T47D (cell line): ENCODE measurements at regions not wholly inside any gene's neighbourhood (a gene's known extent, or its start where the extent isn't known, plus 50 kb on each side); places are given as distances from the start of the nearest gene placed in this dataset.
A peak's percentile ranks its signal among the peaks of the same experiment; 100 is the strongest.

ENCODE experiments used
- DNase-seq, 2 experiments: peaks; one replicate each; pipeline versions ENCODE4 v3.0.0 to v3.0.0-alpha.2; 2011 to 2012; ENCODE audit warnings: low read depth in 1 of 2, low spot score in 1 of 2
- JUND ChIP-seq: IDR thresholded peaks from 2 replicates; pipeline ENCODE4 v1.6.1; 2012; ENCODE audit warnings: low read depth
- in situ Hi-C: cut with HindIII; loops from 2 replicates; pipeline ENCODE4 v1.10.0; 2016; ENCODE audit warnings: low sequenced_read_pairs, low pct_unique_long_range_greater_than_20kb

GRCh38 chr3:43166406-43166805, 60.5 kb upstream of the POMGNT2 start:
- in situ Hi-C loops, result no loop called here
- no peak for DNase-seq
- no peak for TF ChIP-seq JUND

- in situ Hi-C loops, result no loop called here
- TF ChIP-seq JUND, result no peak
- no peak for DNase-seq
Observed at GRCh38 chr3:43165786-43166185, 59.9 kb upstream of the POMGNT2 start.

- no peak for DNase-seq
- no peak for TF ChIP-seq JUND
- in situ Hi-C loops, result no loop called here
Observed at GRCh38 chr3:43163895-43164493, 58.1 kb upstream of the POMGNT2 start.

GRCh38 chr3:43162230-43163084, 56.6 kb upstream of the POMGNT2 start:
- no peak for TF ChIP-seq JUND
- DNase-seq, result peak; percentile 26 to 69
- in situ Hi-C loops, result no loop called here

- in situ Hi-C loops, result no loop called here
- TF ChIP-seq JUND, result no peak
- no peak for DNase-seq
Observed at GRCh38 chr3:43161684-43162229, 55.9 kb upstream of the POMGNT2 start.

- TF ChIP-seq JUND, result no peak
- DNase-seq, result no peak
- in situ Hi-C loops, result no loop called here
Observed at GRCh38 chr3:43160664-43161063, 54.8 kb upstream of the POMGNT2 start.

DNA sequence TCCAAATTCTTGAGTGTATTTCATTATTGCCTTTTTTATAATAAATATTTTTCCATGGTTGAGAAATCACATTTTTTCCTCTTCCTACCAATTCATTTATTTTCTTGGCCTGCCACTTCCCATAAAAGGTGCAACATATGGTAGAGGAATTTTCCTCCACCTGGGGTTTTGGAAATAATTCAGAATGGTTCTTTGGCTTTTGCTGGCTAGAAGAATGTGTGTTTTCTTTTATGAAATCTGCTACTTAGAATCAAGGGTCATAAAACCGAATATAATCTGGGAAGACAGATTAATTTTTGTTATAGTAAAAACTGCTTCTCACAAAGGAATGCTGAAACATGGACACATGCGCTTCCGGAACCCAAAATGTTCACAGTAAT, 54.0 kb upstream of the POMGNT2 start:
- TF ChIP-seq JUND, result no peak
- in situ Hi-C loops, result no loop called here
- no peak for DNase-seq

DNA sequence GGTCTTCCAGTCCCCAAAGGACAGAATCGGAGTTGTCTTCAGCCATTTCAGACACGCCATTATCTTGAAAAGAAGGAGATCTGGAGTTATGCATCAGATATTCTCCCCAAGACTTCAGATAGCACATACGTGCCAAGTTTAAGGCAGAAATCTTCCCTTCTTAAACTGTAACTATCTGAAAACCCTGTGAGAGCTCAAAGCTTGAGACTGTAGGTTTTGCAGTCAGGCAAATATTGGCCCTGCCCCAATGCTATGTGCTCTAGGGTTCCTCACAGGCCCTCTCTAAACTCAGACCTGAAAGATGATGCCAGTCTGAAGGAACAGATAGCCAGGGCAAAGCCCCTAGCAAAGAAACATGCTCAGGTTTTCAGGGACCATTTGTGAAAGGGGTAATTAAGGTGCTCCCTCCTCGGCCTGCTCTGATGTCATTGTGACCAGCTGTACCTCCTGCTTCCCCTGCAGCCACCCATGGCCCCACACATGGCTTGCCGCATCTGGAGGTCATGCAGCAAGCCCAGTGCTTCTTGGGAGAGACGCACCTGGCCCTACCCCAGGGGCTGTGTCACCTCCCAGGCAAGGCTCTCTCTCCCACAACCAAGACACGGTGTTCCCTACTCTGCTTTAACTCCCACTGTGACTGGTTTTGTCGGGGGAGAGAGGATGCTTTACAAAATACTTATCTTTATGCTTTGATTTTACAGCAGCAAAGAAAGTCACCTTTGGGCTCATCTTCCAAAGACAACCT, 53.4 kb upstream of the POMGNT2 start:
- in situ Hi-C loops, result no loop called here
- TF ChIP-seq JUND, result no peak
- DNase-seq, result no peak

- in situ Hi-C loops, result no loop called here
- no peak for DNase-seq
- TF ChIP-seq JUND, result no peak
Observed at GRCh38 chr3:43156812-43157455, 51.1 kb upstream of the POMGNT2 start.

DNA sequence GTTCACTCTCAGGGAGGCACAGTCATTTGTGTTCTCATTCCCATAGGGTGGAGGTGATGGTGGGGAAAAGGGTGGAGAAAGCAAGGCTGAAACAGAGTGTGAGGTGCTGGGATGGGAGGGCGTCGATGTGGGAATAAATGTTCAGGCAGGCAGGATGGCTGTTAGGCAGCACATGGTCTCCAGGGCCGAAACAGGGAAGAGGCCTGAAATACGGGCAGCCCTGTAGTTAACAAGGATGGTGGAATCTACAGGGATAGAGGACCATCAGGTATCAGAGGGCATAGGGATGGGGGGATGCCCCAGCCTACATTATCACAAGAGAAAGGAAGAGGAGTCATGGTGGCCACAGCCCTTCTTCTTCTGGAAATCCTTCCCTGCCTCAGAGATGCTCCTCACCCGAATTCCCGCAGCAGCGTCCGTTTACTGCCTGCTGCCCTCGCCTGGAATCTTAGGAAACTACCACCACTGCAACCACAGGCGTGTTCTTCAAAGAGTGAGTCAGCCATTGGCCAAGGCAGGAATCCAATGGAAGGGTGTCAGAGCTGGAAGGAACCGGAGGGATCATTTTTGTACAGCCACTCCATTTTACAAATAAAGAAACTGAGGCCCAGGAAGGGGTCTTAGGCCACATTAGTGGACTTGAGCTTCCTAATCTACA, 49.7 kb upstream of the POMGNT2 start:
- TF ChIP-seq JUND, result no peak
- in situ Hi-C loops, result no loop called here
- peak; percentile 73 to 89 for DNase-seq
